Upper lobe of left lung (tissue), 6 donors: ENCODE measurements at regions not wholly inside any gene's neighbourhood (a gene's known extent, or its start where the extent isn't known, plus 50 kb on each side); places are given as distances from the start of the nearest gene placed in this dataset.

Experiments used
- ATAC-seq, 2 donors: fragments of 200-7000 bp; cut with Tn5 transposase; one replicate each; pipeline ENCODE4 v1.9.1; 2022; ENCODE audit warnings: mild to moderate bottlenecking in 2 of 2, moderate library complexity in 2 of 2; ENCODE audit not compliant: low FRiP score in 2 of 2
- DNase-seq, 2 donors: peaks; one replicate each; pipeline ENCODE4 v3.0.0-alpha.2; 2019 to 2020
- H3K27ac ChIP-seq, 4 donors: fragments of 200-600 bp; sonication (generic); one replicate each; pipeline ENCODE4 v1.5.1; 2016 to 2019
- H3K27me3 ChIP-seq, 4 donors: fragments of 200-600 bp; sonication (generic); one replicate each; pipeline ENCODE4 v1.5.1; 2017 to 2019
- H3K36me3 ChIP-seq, 4 donors: fragments of 200-600 bp; sonication (generic); one replicate each; pipeline ENCODE4 v1.5.1; 2016 to 2019
- H3K4me1 ChIP-seq, 4 donors: fragments of 200-600 bp; sonication (generic); one replicate each; pipeline ENCODE4 v1.5.1; 2018 to 2019
- H3K4me3 ChIP-seq, 4 donors: fragments of 200-600 bp; sonication (generic); one replicate each; pipeline ENCODE4 v1.5.1; 2017 to 2019; ENCODE audit warnings: mild to moderate bottlenecking in 2 of 4, moderate library complexity in 1 of 4
- H3K9me3 ChIP-seq, 4 donors: fragments of 200-600 bp; sonication (generic); one replicate each; pipeline ENCODE4 v1.5.1; 2018 to 2019
- EP300 ChIP-seq, 4 donors: sonication (generic); formaldehyde crosslinking; IDR thresholded peaks; one replicate each; pipeline ENCODE4 v1.5.1; 2017; ENCODE audit warnings: antibody characterized with exemption in 4 of 4, control low read depth in 2 of 4
- POLR2A ChIP-seq, 4 donors: fragments of 450-650 bp; IDR thresholded peaks; one replicate each; pipeline ENCODE4 v1.5.1; 2016 to 2017; ENCODE audit warnings: antibody characterized with exemption in 4 of 4, mild to moderate bottlenecking in 2 of 4
- POLR2AphosphoS5 ChIP-seq, 2 donors: sonication (generic); formaldehyde crosslinking; IDR thresholded peaks; one replicate each; pipeline ENCODE4 v1.5.1; 2017; ENCODE audit warnings: antibody characterized with exemption in 2 of 2
- WGBS, 2 donors: methylation state at CpG; one replicate each; pipeline ENCODE4 v1.1.5; 2017 to 2018; 5-methylcytosine and 5-hydroxymethylcytosine counted together
- TF ChIP-seq, protein P1 (sequence below), 6 experiments: fragments of 450-650 bp in 4 of 6; fragments of 200-600 bp in 2 of 6; sonication (generic) in 2 of 6; IDR thresholded peaks; one replicate each; pipeline ENCODE4 v1.5.1; 2016 to 2019; ENCODE audit warnings: antibody characterized with exemption in 6 of 6
- donor health status: DM: no; HTN: no; CAD: no; lungs with moderate emphysema.
- donor health status: DM: no; HTN: yes; CAD: no; lungs with severe emphysema.

DNA sequence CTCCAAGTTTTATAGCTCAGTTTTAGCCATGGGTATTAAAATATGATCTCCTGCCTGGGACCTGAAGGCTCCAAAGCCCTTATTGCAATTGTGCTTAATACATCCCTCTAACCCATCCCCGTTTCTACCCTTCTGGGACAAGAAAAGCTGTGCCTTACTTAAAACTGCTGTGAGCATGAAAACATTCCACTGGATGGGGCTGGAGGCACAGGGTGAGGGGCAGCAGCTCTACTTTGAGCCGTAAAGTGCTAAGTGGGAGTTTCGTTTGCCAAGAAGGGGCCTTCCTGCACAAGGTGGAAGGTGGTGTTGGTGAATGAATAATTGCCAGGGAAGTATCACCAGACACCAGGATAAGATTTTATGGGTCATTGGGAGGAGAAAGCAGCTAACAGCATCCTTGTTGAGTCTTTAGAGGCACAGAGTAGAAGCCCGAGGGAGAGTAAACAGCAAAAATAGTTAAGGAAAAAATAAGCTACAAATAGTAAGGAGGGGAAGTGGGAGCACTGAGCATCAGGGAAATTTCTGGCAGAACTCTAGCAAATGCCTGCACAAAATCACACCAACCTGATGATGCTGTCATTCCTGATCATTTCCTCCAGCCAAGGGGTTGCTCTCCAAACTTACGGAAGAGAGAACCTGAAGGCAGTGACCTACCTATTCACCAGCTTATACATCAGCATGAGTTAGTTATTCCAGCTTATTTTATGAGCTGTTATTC lies 218.4 kb downstream of the MREG start:
- DNase-seq (no peak), ATAC-seq (no peak)
- 77 to 85% methylated on average over 5 of the region's 5 CpGs for WGBS, 2 donors
- H3K9me3 ChIP-seq, result no peaks in the 10 kb centered on the region
- H3K36me3 ChIP-seq, result no peaks in the 10 kb centered on the region
- peaks cover 0 to 22% (median 15%) of the 10 kb centered on the region in 4 donors for H3K4me1 ChIP-seq
- no peaks in the 10 kb centered on the region for H3K27me3 ChIP-seq
- TF ChIP-seq EP300 (IDR thresholded peaks at IDR 0.05), result no peak
- TF ChIP-seq, protein P1, sequence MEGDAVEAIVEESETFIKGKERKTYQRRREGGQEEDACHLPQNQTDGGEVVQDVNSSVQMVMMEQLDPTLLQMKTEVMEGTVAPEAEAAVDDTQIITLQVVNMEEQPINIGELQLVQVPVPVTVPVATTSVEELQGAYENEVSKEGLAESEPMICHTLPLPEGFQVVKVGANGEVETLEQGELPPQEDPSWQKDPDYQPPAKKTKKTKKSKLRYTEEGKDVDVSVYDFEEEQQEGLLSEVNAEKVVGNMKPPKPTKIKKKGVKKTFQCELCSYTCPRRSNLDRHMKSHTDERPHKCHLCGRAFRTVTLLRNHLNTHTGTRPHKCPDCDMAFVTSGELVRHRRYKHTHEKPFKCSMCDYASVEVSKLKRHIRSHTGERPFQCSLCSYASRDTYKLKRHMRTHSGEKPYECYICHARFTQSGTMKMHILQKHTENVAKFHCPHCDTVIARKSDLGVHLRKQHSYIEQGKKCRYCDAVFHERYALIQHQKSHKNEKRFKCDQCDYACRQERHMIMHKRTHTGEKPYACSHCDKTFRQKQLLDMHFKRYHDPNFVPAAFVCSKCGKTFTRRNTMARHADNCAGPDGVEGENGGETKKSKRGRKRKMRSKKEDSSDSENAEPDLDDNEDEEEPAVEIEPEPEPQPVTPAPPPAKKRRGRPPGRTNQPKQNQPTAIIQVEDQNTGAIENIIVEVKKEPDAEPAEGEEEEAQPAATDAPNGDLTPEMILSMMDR (IDR thresholded peaks at IDR 0.05), result no peak
- TF ChIP-seq POLR2A (IDR thresholded peaks at IDR 0.05), result no peak
- TF ChIP-seq POLR2AphosphoS5 (IDR thresholded peaks at IDR 0.05), result no peak
- H3K27ac ChIP-seq, result no peak overlapping the region
- H3K4me3 ChIP-seq, result no peak overlapping the region

DNA sequence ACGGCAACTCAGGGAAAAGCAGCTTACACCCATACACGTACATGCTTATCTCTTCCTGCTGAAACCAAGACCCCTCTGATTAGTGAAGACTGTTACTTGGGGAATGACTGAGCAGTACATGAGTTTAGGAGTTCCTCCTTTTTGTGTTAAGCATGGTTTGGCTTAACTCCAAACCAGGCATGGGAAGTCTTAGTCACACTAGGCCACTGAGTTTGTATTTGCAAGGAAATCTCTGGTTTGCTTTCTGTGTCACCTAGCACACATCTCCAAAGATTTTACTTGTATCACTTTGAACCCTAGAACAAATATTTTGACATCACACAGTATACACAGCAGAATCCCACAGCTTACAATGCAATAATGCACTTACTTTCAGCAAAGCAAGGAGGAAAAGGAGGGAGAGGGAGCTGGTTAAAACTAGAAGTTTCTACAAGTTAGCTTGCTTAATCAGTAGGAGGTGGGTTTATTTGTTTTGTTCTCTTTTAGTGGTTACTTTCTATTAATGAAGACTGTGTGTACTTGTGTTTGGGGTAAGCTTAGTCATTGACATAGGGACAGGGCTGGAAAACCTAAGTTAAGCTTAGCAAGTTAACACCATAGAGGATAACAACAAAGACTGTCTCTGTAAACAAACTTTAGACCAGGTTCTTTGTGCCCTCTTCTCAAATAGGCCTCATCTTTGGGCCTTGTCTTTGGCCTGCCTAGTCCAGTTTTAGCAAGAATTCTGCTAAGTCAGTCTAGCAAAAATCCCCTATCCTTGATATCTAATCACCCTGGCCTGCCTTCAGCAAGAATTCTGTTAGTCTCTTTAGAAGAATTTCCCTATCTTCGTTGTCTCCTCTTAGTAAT lies 219.4 kb downstream of the MREG start:
- WGBS, 2 donors, result 58 to 66% methylated on average over 3 of the region's 3 CpGs
- ATAC-seq, result peak; percentile 55 to 78
- peak overlapping the region in 3 of 4 donors; percentile 43 to 73 (median 56) for H3K27ac ChIP-seq

DNA sequence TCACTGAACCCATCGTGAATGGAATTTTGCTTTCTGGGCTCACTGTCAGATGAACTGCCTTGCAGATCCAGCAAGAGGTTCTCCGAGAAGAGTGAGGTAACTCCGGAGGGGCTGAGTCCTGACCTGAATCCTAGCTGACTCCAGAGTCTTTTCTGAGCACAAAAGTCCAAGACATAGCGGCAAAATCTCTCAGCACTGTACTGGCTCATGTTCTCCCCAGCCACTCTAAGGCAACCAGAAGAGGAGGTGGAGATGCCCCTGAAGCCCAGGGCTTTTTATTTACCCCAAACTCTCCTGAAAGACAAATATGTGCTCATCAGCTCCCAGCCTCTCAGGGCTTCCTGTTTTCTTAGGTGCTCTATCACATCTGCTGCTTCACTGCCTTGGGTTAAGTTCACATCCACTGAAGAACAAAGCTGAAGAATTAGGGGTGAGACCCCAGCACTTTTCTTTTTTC lies 221.8 kb downstream of the MREG start:
- no peak for TF ChIP-seq POLR2A (IDR thresholded peaks at IDR 0.05)
- no peak for TF ChIP-seq EP300 (IDR thresholded peaks at IDR 0.05)
- no peak for TF ChIP-seq POLR2AphosphoS5 (IDR thresholded peaks at IDR 0.05)
- TF ChIP-seq, protein P1 (IDR thresholded peaks at IDR 0.05), result no peak
- Histone ChIP-seq H3K27ac (no peak overlapping the region), H3K4me3 (no peak overlapping the region), H3K9me3 (no peaks in the 10 kb centered on the region), H3K27me3 (no peaks in the 10 kb centered on the region), H3K4me1 (peaks cover 0 to 22% (median 15%) of the 10 kb centered on the region in 4 donors), H3K36me3 (no peaks in the 10 kb centered on the region)
- ATAC-seq (no peak), DNase-seq (no peak)
- WGBS, 2 donors, result 76 to 78% methylated on average over 3 to 4 of the region's 4 CpGs

More for the DNA sequence above, 219.4 kb downstream of the MREG start:
- Histone ChIP-seq H3K36me3 (no peaks in the 10 kb centered on the region), H3K4me3 (no peak overlapping the region), H3K9me3 (no peaks in the 10 kb centered on the region), H3K4me1 (peaks cover 0 to 22% (median 15%) of the 10 kb centered on the region in 4 donors), H3K27me3 (no peaks in the 10 kb centered on the region)
- TF ChIP-seq EP300 (IDR thresholded peaks at IDR 0.05), result peak in 1 of 4 donors; percentile 52
- TF ChIP-seq, protein P1 (IDR thresholded peaks at IDR 0.05), result no peak
- no peak for TF ChIP-seq POLR2AphosphoS5 (IDR thresholded peaks at IDR 0.05)
- no peak for TF ChIP-seq POLR2A (IDR thresholded peaks at IDR 0.05)
- DNase-seq, result peak in 1 of 2 donors; percentile 61

DNA sequence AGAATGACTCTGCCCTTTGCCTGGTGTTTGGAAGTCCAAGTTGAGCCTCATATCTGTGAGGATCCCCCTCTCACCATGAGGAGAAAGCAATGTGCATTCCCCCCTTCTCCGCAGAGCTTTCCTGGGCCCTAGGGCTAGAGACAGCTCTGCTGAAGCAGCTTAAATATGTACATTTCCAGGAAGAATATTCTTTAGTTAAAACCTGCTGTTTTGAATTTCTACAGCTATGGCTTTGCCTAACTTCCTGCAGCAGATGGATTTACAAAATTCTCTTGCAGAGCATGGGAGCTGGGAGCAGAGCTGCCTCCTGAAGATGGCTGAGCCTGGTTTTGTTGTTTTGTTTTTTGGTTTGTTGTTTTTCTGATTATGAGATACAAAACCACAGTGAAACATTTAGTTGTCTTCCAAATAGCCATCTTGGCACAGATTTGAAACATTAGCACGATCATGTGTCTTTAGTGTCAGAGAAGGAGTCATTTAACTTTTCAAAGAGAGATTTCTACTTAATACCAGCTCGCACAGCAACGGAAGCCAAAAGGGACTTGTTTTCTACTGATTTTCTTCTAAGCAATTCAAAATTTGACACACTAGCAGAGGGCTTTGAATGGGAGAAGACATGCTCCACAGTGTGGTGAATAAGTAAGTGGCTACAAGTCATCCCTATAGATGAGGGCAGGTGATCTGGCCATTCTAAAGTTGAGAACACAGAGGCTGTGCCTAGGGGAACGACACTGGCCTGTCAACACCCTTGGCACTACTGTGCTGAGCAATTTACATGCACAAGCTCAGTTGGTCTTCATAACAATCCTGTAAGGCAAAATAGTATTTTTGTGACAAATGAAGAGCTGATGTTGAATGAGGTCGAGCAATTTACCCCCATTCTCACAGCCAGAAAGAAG lies 222.6 kb downstream of the MREG start:
- no peak for ATAC-seq
- Histone ChIP-seq H3K4me1 (peaks cover 0 to 15% (median 12%) of the 10 kb centered on the region in 4 donors), H3K36me3 (no peaks in the 10 kb centered on the region), H3K27ac (no peak overlapping the region), H3K27me3 (no peaks in the 10 kb centered on the region), H3K9me3 (no peaks in the 10 kb centered on the region), H3K4me3 (no peak overlapping the region)
- DNase-seq, result no peak
- 80 to 84% methylated on average over 6 of the region's 6 CpGs for WGBS, 2 donors
- TF ChIP-seq POLR2AphosphoS5 (IDR thresholded peaks at IDR 0.05), result no peak
- TF ChIP-seq POLR2A (IDR thresholded peaks at IDR 0.05), result no peak
- no peak for TF ChIP-seq EP300 (IDR thresholded peaks at IDR 0.05)
